H1 (cell line): ENCODE measurements at regions not wholly inside any gene's neighbourhood (a gene's known extent, or its start where the extent isn't known, plus 50 kb on each side); places are given as distances from the start of the nearest gene placed in this dataset.

ENCODE experiments used
- CTCF ChIA-PET: fragments of 300-600 bp; sonication (Branson Sonifier 250); formaldehyde crosslinking; loops from one replicate; lab custom pipeline; 2021; ENCODE audit not compliant: partially characterized antibody; lab: Charles Lee
- POLR2A ChIA-PET: fragments of 300-600 bp; sonication (Branson Sonifier 250); formaldehyde crosslinking; loops from one replicate; lab custom pipeline; 2021; ENCODE audit warnings: inconsistent platforms; ENCODE audit not compliant: partially characterized antibody; lab: Charles Lee
- DNase-seq, 2 experiments: peaks; one replicate each; pipeline versions ENCODE4 v3.0.0 to v3.0.0-alpha.2; 2010 to 2022; ENCODE audit warnings: low spot score in 2 of 2, low read depth in 1 of 2, mixed read lengths in 1 of 2
- FAIRE-seq: peaks from 2 replicates; lab custom pipeline; 2011; peaks lifted over from hg19 to GRCh38; lab: Jason Lieb, UNC
- H2AFZ ChIP-seq: 2 replicates; pipeline ENCODE4 v1.8.1; 2012; ENCODE audit warnings: low read length, inconsistent platforms
- H2AK5ac ChIP-seq: 2 replicates; pipeline ENCODE4 v1.6.1; 2013; ENCODE audit warnings: low read depth, low read length
- H2BK120ac ChIP-seq: replicated peaks from 2 replicates; pipeline ENCODE3; 2013; ENCODE audit warnings: low read depth, low read length, inconsistent platforms
- H2BK12ac ChIP-seq: 2 replicates; pipeline ENCODE4 v1.6.1; 2013; ENCODE audit warnings: low read depth, low read length
- H2BK15ac ChIP-seq: 2 replicates; pipeline ENCODE4 v1.6.1; 2013; ENCODE audit warnings: low read length
- H2BK20ac ChIP-seq: 2 replicates; pipeline ENCODE4 v1.6.1; 2013; ENCODE audit warnings: low read length
- H2BK5ac ChIP-seq: 2 replicates; pipeline ENCODE4 v1.6.1; 2013; ENCODE audit warnings: low read depth, low read length
- H3K14ac ChIP-seq: 2 replicates; pipeline ENCODE4 v1.6.1; 2013; ENCODE audit warnings: inconsistent platforms; ENCODE audit not compliant: insufficient read length
- H3K18ac ChIP-seq: 2 replicates; pipeline ENCODE4 v1.6.1; 2013; ENCODE audit warnings: low read length; ENCODE audit errors: extremely low read depth
- H3K23ac ChIP-seq: 2 replicates; pipeline ENCODE4 v1.6.1; 2013; ENCODE audit warnings: inconsistent platforms; ENCODE audit not compliant: insufficient read length
- H3K23me2 ChIP-seq: 2 replicates; pipeline ENCODE4 v1.6.1; 2013; ENCODE audit warnings: low read depth, low read length
- H3K27ac ChIP-seq: 2 replicates; pipeline ENCODE4 v1.6.1; 2011; ENCODE audit warnings: low read depth, low read length, inconsistent platforms
- H3K27me3 ChIP-seq, 4 experiments: replicated peaks in 1 of 4; 1 replicate in 1 of 4; 2 replicates in 3 of 4; pipeline versions ENCODE4 v1.6.1 to v1.8.1; 2011 to 2013; ENCODE audit warnings: low read length in 3 of 4, mild to moderate bottlenecking in 3 of 4, inconsistent platforms in 2 of 4, mixed read lengths in 2 of 4, moderate library complexity in 1 of 4; ENCODE audit not compliant: control insufficient read depth in 3 of 4, insufficient read depth in 3 of 4; ENCODE audit errors: extremely low read depth in 1 of 4
- H3K36me3 ChIP-seq, 4 experiments: 2 replicates each; pipeline versions ENCODE4 v1.6.1 to v1.8.1; 2011 to 2013; ENCODE audit warnings: mild to moderate bottlenecking in 4 of 4, low read length in 3 of 4, moderate library complexity in 2 of 4, control low read depth in 1 of 4, inconsistent platforms in 1 of 4; ENCODE audit not compliant: insufficient read depth in 4 of 4, control insufficient read depth in 2 of 4
- H3K4ac ChIP-seq: replicated peaks from 2 replicates; pipeline ENCODE3; 2013; ENCODE audit warnings: low read length, low read depth, mixed read lengths, inconsistent platforms; ENCODE audit not compliant: insufficient read length
- H3K4me1 ChIP-seq, 4 experiments: replicated peaks in 1 of 4; 1 replicate in 1 of 4; 2 replicates in 3 of 4; pipeline versions ENCODE4 v1.6.1 to v1.8.1; 2011 to 2013; ENCODE audit warnings: low read length in 3 of 4, inconsistent platforms in 2 of 4, mixed read lengths in 1 of 4; ENCODE audit not compliant: insufficient read depth in 4 of 4, control insufficient read depth in 3 of 4
- H3K4me2 ChIP-seq, 2 experiments: 2 replicates each; pipeline versions ENCODE4 v1.6.1 to v1.8.1; 2011 to 2013; ENCODE audit warnings: low read depth in 2 of 2, low read length in 2 of 2, control low read depth in 1 of 2, inconsistent platforms in 1 of 2, mild to moderate bottlenecking in 1 of 2; ENCODE audit not compliant: insufficient read depth in 1 of 2
- H3K4me3 ChIP-seq, 4 experiments: fragments of 200-600, 300-600 bp in 1 of 4; sonication (generic), shearing (Covaris generic), sonication (Bioruptor Twin) in 1 of 4; 2 replicates each; pipeline versions ENCODE4 v1.5.1 to v1.8.1; 2011 to 2016; ENCODE audit warnings: low read length in 4 of 4, low read depth in 3 of 4, control low read depth in 2 of 4, inconsistent platforms in 2 of 4, mild to moderate bottlenecking in 2 of 4, mixed read lengths in 1 of 4, moderate library complexity in 1 of 4; ENCODE audit not compliant: insufficient read depth in 2 of 4; ENCODE audit errors: extremely low read depth in 1 of 4
- H3K56ac ChIP-seq: replicated peaks from 2 replicates; pipeline ENCODE3; 2013; ENCODE audit warnings: low read depth, mild to moderate bottlenecking, mixed read lengths, low read length, inconsistent platforms; ENCODE audit not compliant: insufficient read length
- H3K79me1 ChIP-seq: 2 replicates; pipeline ENCODE4 v1.6.1; 2013; ENCODE audit warnings: low read depth, low read length, control low read depth
- H3K79me2 ChIP-seq, 2 experiments: 2 replicates each; pipeline versions ENCODE4 v1.6.1 to v1.8.1; 2012 to 2013; ENCODE audit warnings: low read length in 2 of 2, mild to moderate bottlenecking in 2 of 2, inconsistent platforms in 1 of 2; ENCODE audit not compliant: insufficient read depth in 2 of 2, control insufficient read depth in 1 of 2
- H3K9ac ChIP-seq, 4 experiments: replicated peaks in 1 of 4; 1 replicate in 1 of 4; 2 replicates in 3 of 4; pipeline versions ENCODE4 v1.6.1 to v1.8.1; 2011 to 2013; ENCODE audit warnings: low read depth in 3 of 4, low read length in 3 of 4, control low read depth in 2 of 4, mild to moderate bottlenecking in 2 of 4, moderate library complexity in 2 of 4, inconsistent platforms in 1 of 4; ENCODE audit errors: extremely low read depth in 1 of 4
- H3K9me3 ChIP-seq, 2 experiments: 2 replicates each; pipeline versions ENCODE4 v1.6.1 to v1.8.1; 2012 to 2013; ENCODE audit warnings: mild to moderate bottlenecking in 2 of 2, moderate library complexity in 2 of 2, control low read depth in 1 of 2, inconsistent platforms in 1 of 2, low read depth in 1 of 2, low read length in 1 of 2, mixed read lengths in 1 of 2; ENCODE audit not compliant: insufficient read depth in 2 of 2
- H4K20me1 ChIP-seq, 2 experiments: replicated peaks in 1 of 2; 2 replicates each; pipeline versions ENCODE3 to v1.8.1; 2011 to 2013; ENCODE audit warnings: inconsistent platforms in 2 of 2, low read length in 2 of 2, mild to moderate bottlenecking in 1 of 2; ENCODE audit not compliant: insufficient read depth in 2 of 2, control insufficient read depth in 1 of 2
- H4K5ac ChIP-seq: 2 replicates; pipeline ENCODE4 v1.6.1; 2013; ENCODE audit warnings: low read length, low read depth, mixed read lengths, inconsistent platforms; ENCODE audit not compliant: insufficient read length
- H4K8ac ChIP-seq: 2 replicates; pipeline ENCODE4 v1.8.0; 2013; ENCODE audit warnings: mild to moderate bottlenecking, moderate library complexity, low read length, inconsistent platforms; ENCODE audit not compliant: insufficient read depth; ENCODE audit errors: extremely low read depth
- H4K91ac ChIP-seq: replicated peaks from 2 replicates; pipeline ENCODE3; 2013; ENCODE audit warnings: low read length, mixed read lengths, inconsistent platforms; ENCODE audit not compliant: insufficient read length
- EGR1 ChIP-seq: IDR thresholded peaks from 2 replicates; pipeline ENCODE4 v1.6.1; 2011; ENCODE audit warnings: low read depth, low read length, borderline replicate concordance
- SIN3A ChIP-seq, 2 experiments: IDR thresholded peaks in 1 of 2; conservative IDR thresholded peaks in 1 of 2; 2 replicates each; pipeline ENCODE4 v1.6.1; 2011 to 2012; ENCODE audit warnings: low read length in 2 of 2, improper control_type of control experiment in 1 of 2, low read depth in 1 of 2, mild to moderate bottlenecking in 1 of 2
- SUZ12 ChIP-seq: fragments of 200-600 bp; sonication (generic); IDR thresholded peaks from 2 replicates; pipeline ENCODE4 v1.6.1; 2012; ENCODE audit warnings: mild to moderate bottlenecking, inconsistent platforms, low read length, moderate library complexity, mixed read lengths
- TEAD4 ChIP-seq: IDR thresholded peaks from 2 replicates; pipeline ENCODE4 v1.6.1; 2012; ENCODE audit warnings: low read depth, low read length, inconsistent platforms, mixed read lengths
- WGBS, 2 experiments: shearing (Covaris generic) in 1 of 2; methylation state at CpG; one replicate each; pipeline versions ENCODE4 v1.1.6 to v1.1.7; 2013 to 2015; ENCODE audit warnings: low lambda C conversion rate in 2 of 2, mixed read lengths in 2 of 2, inconsistent platforms in 1 of 2, low coverage in 1 of 2, missing lambda C conversion rate in 1 of 2; ENCODE audit not compliant: insufficient replicate concordance in 2 of 2, insufficient coverage in 1 of 2, insufficient read length in 1 of 2; ENCODE audit errors: extremely low coverage in 1 of 2, missing lambda C conversion rate in 1 of 2; 5-methylcytosine and 5-hydroxymethylcytosine counted together
- TF ChIP-seq, protein P1 (sequence below): IDR thresholded peaks from 2 replicates; pipeline ENCODE4 v1.6.1; 2011; ENCODE audit warnings: low read length, improper control_type of control experiment

DNA sequence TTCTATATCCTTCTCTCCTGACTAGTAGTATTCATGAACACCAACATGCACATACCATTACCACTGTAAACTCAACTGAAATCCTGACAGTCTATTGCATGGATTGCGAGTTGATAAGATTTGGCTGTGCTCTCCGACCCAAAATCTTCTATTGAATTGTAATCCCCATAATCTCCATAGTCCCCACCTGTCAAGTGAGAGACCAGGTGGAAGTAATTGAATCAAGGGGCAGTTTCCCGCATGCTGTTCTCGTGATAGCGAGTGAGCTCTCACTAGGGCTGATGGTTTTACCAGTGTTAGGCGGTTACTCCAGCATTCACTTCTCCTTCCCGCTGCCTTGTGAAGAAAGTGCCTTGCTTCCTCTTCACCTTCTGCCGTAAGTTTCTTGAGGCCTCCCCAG, 261.8 kb downstream of the PHF14 start:
- FAIRE-seq (no peak), DNase-seq (no peak)
- Histone ChIP-seq H2AFZ (no peak overlapping the region), H4K91ac (no peak overlapping the region), H3K27me3 (no peaks in the 10 kb centered on the region), H4K20me1 (no peaks in the 10 kb centered on the region), H3K4ac (no peak overlapping the region), H3K27ac (no peak overlapping the region), H3K4me3 (no peak overlapping the region), H3K18ac (no peak overlapping the region), H3K9ac (no peak overlapping the region), H3K36me3 (no peaks in the 10 kb centered on the region), H3K4me1 (peaks cover 2 to 10% (median 5%) of the 10 kb centered on the region in 4 experiments; a peak in 4 of 7 replicates), H2BK12ac (no peak overlapping the region), H2BK15ac (no peak overlapping the region), H3K56ac (no peak overlapping the region), H3K23me2 (no peaks in the 10 kb centered on the region), H2BK20ac (no peak overlapping the region), H2BK120ac (no peak overlapping the region), H3K23ac (no peak overlapping the region), H3K9me3 (no peaks in the 10 kb centered on the region), H4K5ac (no peak overlapping the region), H2BK5ac (no peak overlapping the region), H4K8ac (no peak overlapping the region), H3K79me2 (no peaks in the 10 kb centered on the region), H2AK5ac (no peak overlapping the region), H3K14ac (no peak overlapping the region), H3K79me1 (no peaks in the 10 kb centered on the region), H3K4me2 (no peak overlapping the region)
- TF ChIP-seq TEAD4 (no peak), EGR1 (no peak), SUZ12 (no peak), SIN3A (conservative IDR thresholded peaks at IDR 0.05 in 1 of 2, IDR thresholded peaks at IDR 0.05 in 1 of 2; ENCODE audit: low read depth in 1 of 2, low read length in 2 of 2) (no peak)
- TF ChIP-seq, protein P1, sequence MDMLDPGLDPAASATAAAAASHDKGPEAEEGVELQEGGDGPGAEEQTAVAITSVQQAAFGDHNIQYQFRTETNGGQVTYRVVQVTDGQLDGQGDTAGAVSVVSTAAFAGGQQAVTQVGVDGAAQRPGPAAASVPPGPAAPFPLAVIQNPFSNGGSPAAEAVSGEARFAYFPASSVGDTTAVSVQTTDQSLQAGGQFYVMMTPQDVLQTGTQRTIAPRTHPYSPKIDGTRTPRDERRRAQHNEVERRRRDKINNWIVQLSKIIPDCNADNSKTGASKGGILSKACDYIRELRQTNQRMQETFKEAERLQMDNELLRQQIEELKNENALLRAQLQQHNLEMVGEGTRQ, result no peak
- CTCF ChIA-PET, result no interaction called here
- POLR2A ChIA-PET, result no interaction called here
- WGBS, 2 experiments, result 81% methylated on average over 8 of the region's 8 CpGs; no CpG with 5 or more reads in 1 of the 2 experiments
